ENCODE measurements at regions not wholly inside any gene's neighbourhood (a gene's known extent, or its start where the extent isn't known, plus 50 kb on each side); places are given as distances from the start of the nearest gene placed in this dataset.

DNA sequence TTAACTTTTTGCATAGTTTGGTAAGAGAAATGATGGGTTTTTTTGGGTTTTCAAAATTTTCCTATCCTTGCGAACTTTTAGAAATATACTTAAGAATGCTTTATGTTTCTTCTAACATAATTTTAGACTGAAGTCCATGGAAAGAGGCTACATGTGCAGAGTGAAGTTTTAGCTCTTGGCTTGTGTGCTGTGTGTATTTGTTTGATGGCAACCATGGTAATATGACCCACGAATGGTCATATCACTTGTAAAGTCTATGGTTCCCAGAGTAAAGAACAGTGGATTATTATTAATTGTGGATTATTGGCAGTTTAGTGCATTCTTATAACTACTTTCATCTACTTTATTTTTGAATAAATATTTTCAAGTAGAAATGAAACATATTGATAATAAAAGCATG, 124.0 kb upstream of the GOLGA6L4 start:
- TF ChIP-seq, protein P1, sequence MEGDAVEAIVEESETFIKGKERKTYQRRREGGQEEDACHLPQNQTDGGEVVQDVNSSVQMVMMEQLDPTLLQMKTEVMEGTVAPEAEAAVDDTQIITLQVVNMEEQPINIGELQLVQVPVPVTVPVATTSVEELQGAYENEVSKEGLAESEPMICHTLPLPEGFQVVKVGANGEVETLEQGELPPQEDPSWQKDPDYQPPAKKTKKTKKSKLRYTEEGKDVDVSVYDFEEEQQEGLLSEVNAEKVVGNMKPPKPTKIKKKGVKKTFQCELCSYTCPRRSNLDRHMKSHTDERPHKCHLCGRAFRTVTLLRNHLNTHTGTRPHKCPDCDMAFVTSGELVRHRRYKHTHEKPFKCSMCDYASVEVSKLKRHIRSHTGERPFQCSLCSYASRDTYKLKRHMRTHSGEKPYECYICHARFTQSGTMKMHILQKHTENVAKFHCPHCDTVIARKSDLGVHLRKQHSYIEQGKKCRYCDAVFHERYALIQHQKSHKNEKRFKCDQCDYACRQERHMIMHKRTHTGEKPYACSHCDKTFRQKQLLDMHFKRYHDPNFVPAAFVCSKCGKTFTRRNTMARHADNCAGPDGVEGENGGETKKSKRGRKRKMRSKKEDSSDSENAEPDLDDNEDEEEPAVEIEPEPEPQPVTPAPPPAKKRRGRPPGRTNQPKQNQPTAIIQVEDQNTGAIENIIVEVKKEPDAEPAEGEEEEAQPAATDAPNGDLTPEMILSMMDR (IDR thresholded peaks at IDR 0.05; ENCODE audit: insufficient read depth, low read depth, low read length) = no peak
- no peak for TF ChIP-seq EZH2 (IDR thresholded peaks at IDR 0.05; ENCODE audit: insufficient read depth, low read length)

Data from astrocyte (in vitro differentiated cells and primary cell).